Lower leg skin (tissue), 4 donors: ENCODE measurements at regions not wholly inside any gene's neighbourhood (a gene's known extent, or its start where the extent isn't known, plus 50 kb on each side); places are given as distances from the start of the nearest gene placed in this dataset.

Experiments
- DNase-seq, 2 donors: peaks; one replicate each; pipeline ENCODE4 v3.0.0-alpha.2; 2019; ENCODE audit warnings: low spot score in 2 of 2
- H3K4me3 ChIP-seq: fragments of 200-600 bp; sonication (generic); 2 replicates; pipeline ENCODE4 v1.5.1; 2017; ENCODE audit warnings: mild to moderate bottlenecking, low read depth; ENCODE audit not compliant: poor library complexity, severe bottlenecking
- CTCF ChIP-seq, 3 donors: fragments of 450-650 bp; IDR thresholded peaks; one replicate each; pipeline ENCODE4 v1.5.1; 2016; ENCODE audit warnings: antibody characterized with exemption in 3 of 3, mild to moderate bottlenecking in 3 of 3, moderate library complexity in 2 of 3
- POLR2A ChIP-seq, 2 donors: fragments of 450-650 bp; IDR thresholded peaks; one replicate each; pipeline ENCODE4 v1.6.1; 2016 to 2017; ENCODE audit warnings: antibody characterized with exemption in 2 of 2, mild to moderate bottlenecking in 1 of 2, moderate library complexity in 1 of 2
- WGBS, 2 donors: methylation state at CpG; one replicate each; pipeline ENCODE4 v1.1.5; 2018; 5-methylcytosine and 5-hydroxymethylcytosine counted together
- intact Hi-C: fragments of 100-400 bp; cut with DNase I; formaldehyde crosslinking; loops from one replicate; pipeline ENCODE4 v1.15.0; 2023; ENCODE audit warnings: low total_unique reads

- TF ChIP-seq POLR2A (IDR thresholded peaks at IDR 0.05) (no peak), CTCF (IDR thresholded peaks at IDR 0.05) (no peak)
- no peak overlapping the region for H3K4me3 ChIP-seq
- no peak for DNase-seq
- intact Hi-C loops: no loop called here
- WGBS, 2 donors: 59 to 79% methylated on average over 1 of the region's 1 CpG
These were observed 1050.6 kb upstream of the ALCAM start for GRCh38 chr3:104316118-104316517.

- no peak for TF ChIP-seq POLR2A (IDR thresholded peaks at IDR 0.05)
- no peak for TF ChIP-seq CTCF (IDR thresholded peaks at IDR 0.05)
- intact Hi-C loops: no loop called here
- 73 to 90% methylated on average over 2 of the region's 2 CpGs for WGBS, 2 donors
- no peak overlapping the region for H3K4me3 ChIP-seq
- no peak for DNase-seq
These were observed 1043.5 kb upstream of the ALCAM start for GRCh38 chr3:104323226-104323625.

GRCh38 chr3:104347291-104347690 is 1019.4 kb upstream of the ALCAM start:
- intact Hi-C loops: no loop called here
- TF ChIP-seq POLR2A (IDR thresholded peaks at IDR 0.05): no peak
- TF ChIP-seq CTCF (IDR thresholded peaks at IDR 0.05): no peak
- DNase-seq: no peak
- H3K4me3 ChIP-seq: no peak overlapping the region
- 48 to 53% methylated on average over 1 of the region's 1 CpG for WGBS, 2 donors

- intact Hi-C loops: no loop called here
- H3K4me3 ChIP-seq: no peak overlapping the region
- DNase-seq: no peak
- no peak for TF ChIP-seq POLR2A (IDR thresholded peaks at IDR 0.05)
- 83 to 86% methylated on average over 1 of the region's 1 CpG for WGBS, 2 donors
These were observed 1016.9 kb upstream of the ALCAM start for GRCh38 chr3:104349836-104350235.

GRCh38 chr3:104353951-104354350 is 1012.8 kb upstream of the ALCAM start:
- intact Hi-C loops: no loop called here
- H3K4me3 ChIP-seq: no peak overlapping the region
- DNase-seq: no peak
- TF ChIP-seq POLR2A (IDR thresholded peaks at IDR 0.05) (no peak), CTCF (IDR thresholded peaks at IDR 0.05) (no peak)

- 50 to 57% methylated on average over 4 of the region's 4 CpGs for WGBS, 2 donors
- TF ChIP-seq POLR2A (IDR thresholded peaks at IDR 0.05): no peak
- TF ChIP-seq CTCF (IDR thresholded peaks at IDR 0.05): no peak
- intact Hi-C loops: no loop called here
- no peak overlapping the region for H3K4me3 ChIP-seq
- no peak for DNase-seq
These were observed 1007.2 kb upstream of the ALCAM start for GRCh38 chr3:104359546-104359945.
